Gastroesophageal sphincter (tissue), 3 donors: ENCODE measurements at regions not wholly inside any gene's neighbourhood (a gene's known extent, or its start where the extent isn't known, plus 50 kb on each side); places are given as distances from the start of the nearest gene placed in this dataset.

ENCODE experiments used
- CTCF ChIP-seq, 4 experiments: fragments of 200-600 bp in 2 of 4; fragments of 450-650 bp in 2 of 4; sonication (generic) in 1 of 4; IDR thresholded peaks; one replicate each; pipeline ENCODE4 v1.5.1; 2017 to 2019; ENCODE audit warnings: antibody characterized with exemption in 4 of 4, mild to moderate bottlenecking in 2 of 4, moderate library complexity in 2 of 4
- POLR2A ChIP-seq, 2 donors: fragments of 450-650 bp; IDR thresholded peaks; one replicate each; pipeline ENCODE4 v1.6.1; 2017; ENCODE audit warnings: antibody characterized with exemption in 2 of 2, mild to moderate bottlenecking in 2 of 2, moderate library complexity in 1 of 2
- POLR2AphosphoS5 ChIP-seq: sonication (generic); formaldehyde crosslinking; IDR thresholded peaks from one replicate; pipeline ENCODE4 v1.6.1; 2017; ENCODE audit warnings: antibody characterized with exemption

DNA sequence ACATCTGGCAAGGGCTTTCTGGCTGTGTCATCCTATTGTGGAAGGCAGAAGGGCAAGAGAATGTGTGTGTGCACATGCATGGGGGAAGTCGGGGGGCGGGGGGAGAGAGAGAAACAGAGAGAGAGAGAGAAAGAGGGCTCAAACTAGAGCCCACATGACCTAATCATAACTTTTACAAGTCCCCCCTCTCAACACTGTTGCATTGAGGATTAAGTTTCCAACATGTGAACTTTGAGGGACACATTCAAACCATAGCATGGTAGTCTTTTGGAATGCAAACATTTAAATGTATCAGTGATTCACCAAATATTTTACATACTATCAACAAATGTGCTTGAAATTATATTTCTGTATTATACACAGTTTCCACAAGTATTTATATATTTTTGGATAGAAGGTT lies 655.4 kb upstream of the B3GALT2 start:
- TF ChIP-seq POLR2A (IDR thresholded peaks at IDR 0.05) (no peak), CTCF (IDR thresholded peaks at IDR 0.05) (no peak), POLR2AphosphoS5 (no peak)
